GM18498 (cell line): ENCODE measurements at regions not wholly inside any gene's neighbourhood (a gene's known extent, or its start where the extent isn't known, plus 50 kb on each side); places are given as distances from the start of the nearest gene placed in this dataset.
"Not testable (repeated sequence)": the region's sequence is repeated elsewhere in the genome, so short reads cannot be mapped to it uniquely, and the experiment has no call there.

Experiments
- ATAC-seq: cut with Tn5 transposase; IDR thresholded peaks from one replicate; pipeline ENCODE4 v1.9.1; 2021; ENCODE audit warnings: mild to moderate bottlenecking, moderate library complexity; ENCODE audit not compliant: unreplicated experiment

GRCh38 chr1:172914501-172915144 is 136.1 kb downstream of the TNFSF18 start:
- no peak for ATAC-seq

- ATAC-seq = no peak
Measured at GRCh38 chr1:172915271-172915670, 135.5 kb downstream of the TNFSF18 start.

- no peak for ATAC-seq
Measured at GRCh38 chr1:172916116-172916515, 134.6 kb downstream of the TNFSF18 start.

GRCh38 chr1:172917972-172918371 is 132.8 kb downstream of the TNFSF18 start:
- ATAC-seq = no peak

- no peak for ATAC-seq
Measured at GRCh38 chr1:172918478-172918877, 132.3 kb downstream of the TNFSF18 start.

GRCh38 chr1:172926070-172926469 is 124.7 kb downstream of the TNFSF18 start:
- no peak for ATAC-seq

GRCh38 chr1:172928412-172928811 is 122.3 kb downstream of the TNFSF18 start:
- ATAC-seq = no peak

GRCh38 chr1:172929006-172929405 is 121.7 kb downstream of the TNFSF18 start:
- ATAC-seq = no peak

GRCh38 chr1:172930142-172930541 is 120.6 kb downstream of the TNFSF18 start:
- no peak for ATAC-seq

GRCh38 chr1:172931340-172931739 is 119.4 kb downstream of the TNFSF18 start:
- no peak for ATAC-seq

GRCh38 chr1:172931761-172932160 is 119.0 kb downstream of the TNFSF18 start:
- no peak for ATAC-seq

GRCh38 chr1:172932981-172933380 is 117.8 kb downstream of the TNFSF18 start:
- ATAC-seq = no peak

GRCh38 chr1:172934417-172934762 is 116.4 kb downstream of the TNFSF18 start:
- no peak for ATAC-seq

GRCh38 chr1:172935062-172935592 is 115.6 kb downstream of the TNFSF18 start:
- no peak for ATAC-seq

- ATAC-seq = no peak
Measured at GRCh38 chr1:172936088-172936645, 114.6 kb downstream of the TNFSF18 start.

GRCh38 chr1:172938681-172939080 is 112.1 kb downstream of the TNFSF18 start:
- ATAC-seq = no peak

- no peak for ATAC-seq
Measured at GRCh38 chr1:172939475-172939874, 111.3 kb downstream of the TNFSF18 start.

GRCh38 chr1:172940174-172940855 is 110.4 kb downstream of the TNFSF18 start:
- ATAC-seq = no peak

GRCh38 chr1:172941471-172941870 is 109.3 kb downstream of the TNFSF18 start:
- ATAC-seq = no peak

- no peak for ATAC-seq
Measured at GRCh38 chr1:172941945-172942344, 108.8 kb downstream of the TNFSF18 start.

- ATAC-seq = not testable (repeated sequence)
Measured at GRCh38 chr1:172943138-172943537, 107.6 kb downstream of the TNFSF18 start.

GRCh38 chr1:172944931-172945330 is 105.8 kb downstream of the TNFSF18 start:
- no peak for ATAC-seq
